PFSK-1 (cell line): ENCODE measurements at regions not wholly inside any gene's neighbourhood (a gene's known extent, or its start where the extent isn't known, plus 50 kb on each side); places are given as distances from the start of the nearest gene placed in this dataset.

Experiments
- FOXP2 ChIP-seq: optimal IDR thresholded peaks from 2 replicates; pipeline ENCODE3; 2011; ENCODE audit warnings: borderline replicate concordance, control low read depth, inconsistent platforms; ENCODE audit not compliant: insufficient read depth; ENCODE audit errors: extremely low read length, extremely low read depth
- POLR2AphosphoS5 ChIP-seq: IDR thresholded peaks from 2 replicates; pipeline ENCODE4 v1.6.1; 2012; ENCODE audit warnings: low read depth, mild to moderate bottlenecking, control low read depth, low read length, moderate library complexity
- SIN3A ChIP-seq: IDR thresholded peaks from 2 replicates; pipeline ENCODE4 v1.6.1; 2012; ENCODE audit warnings: mild to moderate bottlenecking, low read length, moderate library complexity, borderline replicate concordance; ENCODE audit not compliant: insufficient read depth
- TAF1 ChIP-seq: IDR thresholded peaks from 2 replicates; pipeline ENCODE4 v1.6.1; 2012; ENCODE audit warnings: low read length, control low read depth, borderline replicate concordance; ENCODE audit not compliant: insufficient read depth
- TF ChIP-seq, protein P1 (sequence below), 2 experiments: IDR thresholded peaks; 2 replicates each; pipeline versions ENCODE4 v1.6.1 to v1.8.0; 2011 to 2012; ENCODE audit warnings: low read depth in 2 of 2, low read length in 2 of 2, control low read depth in 1 of 2, inconsistent platforms in 1 of 2, mild to moderate bottlenecking in 1 of 2, moderate library complexity in 1 of 2; ENCODE audit not compliant: insufficient read depth in 1 of 2

DNA sequence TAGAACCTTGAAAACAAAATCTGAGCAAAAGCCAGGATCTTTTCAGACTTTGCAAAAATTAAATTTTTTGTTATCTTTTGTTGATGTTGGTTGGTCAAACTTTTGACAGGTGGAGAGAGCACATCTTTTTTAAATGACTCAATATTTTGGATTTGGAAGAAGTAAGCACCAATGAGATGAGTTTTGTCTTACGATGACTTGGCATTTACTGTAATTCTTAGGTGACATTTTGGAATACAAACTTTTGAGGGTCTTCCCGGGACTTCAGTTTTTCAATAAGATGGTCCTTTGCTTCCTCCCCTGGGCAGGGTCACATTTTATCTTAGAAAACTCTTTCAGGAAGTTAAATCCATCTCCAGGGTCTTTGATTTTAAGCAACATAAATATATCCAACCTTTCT is 423.9 kb downstream of the HS3ST3B1 start:
- no peak for TF ChIP-seq TAF1
- TF ChIP-seq, protein P1, sequence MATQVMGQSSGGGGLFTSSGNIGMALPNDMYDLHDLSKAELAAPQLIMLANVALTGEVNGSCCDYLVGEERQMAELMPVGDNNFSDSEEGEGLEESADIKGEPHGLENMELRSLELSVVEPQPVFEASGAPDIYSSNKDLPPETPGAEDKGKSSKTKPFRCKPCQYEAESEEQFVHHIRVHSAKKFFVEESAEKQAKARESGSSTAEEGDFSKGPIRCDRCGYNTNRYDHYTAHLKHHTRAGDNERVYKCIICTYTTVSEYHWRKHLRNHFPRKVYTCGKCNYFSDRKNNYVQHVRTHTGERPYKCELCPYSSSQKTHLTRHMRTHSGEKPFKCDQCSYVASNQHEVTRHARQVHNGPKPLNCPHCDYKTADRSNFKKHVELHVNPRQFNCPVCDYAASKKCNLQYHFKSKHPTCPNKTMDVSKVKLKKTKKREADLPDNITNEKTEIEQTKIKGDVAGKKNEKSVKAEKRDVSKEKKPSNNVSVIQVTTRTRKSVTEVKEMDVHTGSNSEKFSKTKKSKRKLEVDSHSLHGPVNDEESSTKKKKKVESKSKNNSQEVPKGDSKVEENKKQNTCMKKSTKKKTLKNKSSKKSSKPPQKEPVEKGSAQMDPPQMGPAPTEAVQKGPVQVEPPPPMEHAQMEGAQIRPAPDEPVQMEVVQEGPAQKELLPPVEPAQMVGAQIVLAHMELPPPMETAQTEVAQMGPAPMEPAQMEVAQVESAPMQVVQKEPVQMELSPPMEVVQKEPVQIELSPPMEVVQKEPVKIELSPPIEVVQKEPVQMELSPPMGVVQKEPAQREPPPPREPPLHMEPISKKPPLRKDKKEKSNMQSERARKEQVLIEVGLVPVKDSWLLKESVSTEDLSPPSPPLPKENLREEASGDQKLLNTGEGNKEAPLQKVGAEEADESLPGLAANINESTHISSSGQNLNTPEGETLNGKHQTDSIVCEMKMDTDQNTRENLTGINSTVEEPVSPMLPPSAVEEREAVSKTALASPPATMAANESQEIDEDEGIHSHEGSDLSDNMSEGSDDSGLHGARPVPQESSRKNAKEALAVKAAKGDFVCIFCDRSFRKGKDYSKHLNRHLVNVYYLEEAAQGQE (IDR thresholded peaks at IDR 0.05; ENCODE audit: insufficient read depth in 1 of 2, low read depth in 2 of 2, low read length in 2 of 2): no peak
- no peak for TF ChIP-seq POLR2AphosphoS5
- no peak for TF ChIP-seq SIN3A
- no peak for TF ChIP-seq FOXP2
